GM21528 (cell line): ENCODE measurements at regions not wholly inside any gene's neighbourhood (a gene's known extent, or its start where the extent isn't known, plus 50 kb on each side); places are given as distances from the start of the nearest gene placed in this dataset.
"Not testable (repeated sequence)": the region's sequence is repeated elsewhere in the genome, so short reads cannot be mapped to it uniquely, and the experiment has no call there.

Experiments used
- ATAC-seq: cut with Tn5 transposase; IDR thresholded peaks from one replicate; pipeline ENCODE4 v1.9.1; 2021; ENCODE audit warnings: mild to moderate bottlenecking, moderate library complexity; ENCODE audit not compliant: unreplicated experiment, low FRiP score

GRCh38 chr2:111545723-111546431 is 338.1 kb downstream of the ANAPC1 start:
- not testable (repeated sequence) for ATAC-seq

- ATAC-seq: not testable (repeated sequence)
Observed at GRCh38 chr2:111546578-111546977, 337.4 kb downstream of the ANAPC1 start.

GRCh38 chr2:111549174-111549573 is 334.8 kb downstream of the ANAPC1 start:
- ATAC-seq: not testable (repeated sequence)

- ATAC-seq: not testable (repeated sequence)
Observed at GRCh38 chr2:111551428-111551827, 332.6 kb downstream of the ANAPC1 start.

- ATAC-seq: not testable (repeated sequence)
Observed at GRCh38 chr2:111552625-111553024, 331.4 kb downstream of the ANAPC1 start.

GRCh38 chr2:111559301-111559700 is 324.7 kb downstream of the ANAPC1 start:
- ATAC-seq: not testable (repeated sequence)

GRCh38 chr2:111559814-111560213 is 324.2 kb downstream of the ANAPC1 start:
- not testable (repeated sequence) for ATAC-seq

GRCh38 chr2:111566068-111566467 is 317.9 kb downstream of the ANAPC1 start:
- not testable (repeated sequence) for ATAC-seq

- not testable (repeated sequence) for ATAC-seq
Observed at GRCh38 chr2:111567233-111567632, 316.8 kb downstream of the ANAPC1 start.

- not testable (repeated sequence) for ATAC-seq
Observed at GRCh38 chr2:111569356-111570199, 314.4 kb downstream of the ANAPC1 start.

- ATAC-seq: not testable (repeated sequence)
Observed at GRCh38 chr2:111570300-111571114, 313.5 kb downstream of the ANAPC1 start.

GRCh38 chr2:111574803-111575202 is 309.2 kb downstream of the ANAPC1 start:
- not testable (repeated sequence) for ATAC-seq

GRCh38 chr2:111577154-111577885 is 306.7 kb downstream of the ANAPC1 start:
- ATAC-seq: not testable (repeated sequence)

- not testable (repeated sequence) for ATAC-seq
Observed at GRCh38 chr2:111579500-111580134, 304.4 kb downstream of the ANAPC1 start.

GRCh38 chr2:111580616-111581015 is 303.4 kb downstream of the ANAPC1 start:
- ATAC-seq: not testable (repeated sequence)

GRCh38 chr2:111582090-111582489 is 301.9 kb downstream of the ANAPC1 start:
- ATAC-seq: not testable (repeated sequence)

- not testable (repeated sequence) for ATAC-seq
Observed at GRCh38 chr2:111583480-111583879, 300.5 kb downstream of the ANAPC1 start.

- not testable (repeated sequence) for ATAC-seq
Observed at GRCh38 chr2:111584540-111584939, 299.5 kb downstream of the ANAPC1 start.

- not testable (repeated sequence) for ATAC-seq
Observed at GRCh38 chr2:111584950-111585349, 299.0 kb downstream of the ANAPC1 start.
